ENCODE measurements at regions not wholly inside any gene's neighbourhood (a gene's known extent, or its start where the extent isn't known, plus 50 kb on each side); places are given as distances from the start of the nearest gene placed in this dataset.

DNA sequence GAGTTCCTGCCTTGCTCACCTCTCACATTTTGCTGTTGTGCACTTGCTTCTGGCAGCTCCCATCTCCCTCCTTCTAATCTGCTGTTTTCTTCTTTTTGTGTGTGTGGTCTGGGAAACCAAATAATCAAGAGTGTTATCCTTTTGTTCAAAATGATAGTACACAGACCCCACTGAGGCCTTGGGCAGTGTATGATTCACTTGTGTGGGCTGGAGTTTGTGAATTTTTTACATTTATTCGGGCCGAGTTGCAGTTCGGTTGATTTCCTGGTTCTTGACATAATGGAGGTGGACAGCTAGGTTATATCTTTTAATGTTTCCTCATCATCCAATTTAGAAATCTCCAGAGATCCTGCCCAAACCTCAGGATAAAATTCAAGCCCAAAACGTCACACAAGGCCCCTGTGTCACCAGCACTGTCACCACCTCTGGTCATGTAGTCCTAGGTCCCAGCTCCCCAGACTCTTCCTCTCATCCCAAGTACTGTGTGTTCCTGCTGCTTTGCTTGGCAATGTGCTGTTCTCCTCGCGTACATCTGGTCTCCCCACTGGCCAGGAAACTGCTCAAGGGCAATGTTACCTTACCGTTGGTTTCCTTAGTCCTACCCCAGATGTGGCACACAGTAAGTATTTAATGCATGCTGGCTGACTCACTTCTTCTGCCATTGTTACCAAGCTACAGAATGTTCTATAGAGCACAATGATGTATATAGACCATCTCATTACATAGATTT lies 55.7 kb upstream of the PHACTR2 start:
- DNase-seq (ENCODE audit: low spot score), result peak; percentile 24

DNA sequence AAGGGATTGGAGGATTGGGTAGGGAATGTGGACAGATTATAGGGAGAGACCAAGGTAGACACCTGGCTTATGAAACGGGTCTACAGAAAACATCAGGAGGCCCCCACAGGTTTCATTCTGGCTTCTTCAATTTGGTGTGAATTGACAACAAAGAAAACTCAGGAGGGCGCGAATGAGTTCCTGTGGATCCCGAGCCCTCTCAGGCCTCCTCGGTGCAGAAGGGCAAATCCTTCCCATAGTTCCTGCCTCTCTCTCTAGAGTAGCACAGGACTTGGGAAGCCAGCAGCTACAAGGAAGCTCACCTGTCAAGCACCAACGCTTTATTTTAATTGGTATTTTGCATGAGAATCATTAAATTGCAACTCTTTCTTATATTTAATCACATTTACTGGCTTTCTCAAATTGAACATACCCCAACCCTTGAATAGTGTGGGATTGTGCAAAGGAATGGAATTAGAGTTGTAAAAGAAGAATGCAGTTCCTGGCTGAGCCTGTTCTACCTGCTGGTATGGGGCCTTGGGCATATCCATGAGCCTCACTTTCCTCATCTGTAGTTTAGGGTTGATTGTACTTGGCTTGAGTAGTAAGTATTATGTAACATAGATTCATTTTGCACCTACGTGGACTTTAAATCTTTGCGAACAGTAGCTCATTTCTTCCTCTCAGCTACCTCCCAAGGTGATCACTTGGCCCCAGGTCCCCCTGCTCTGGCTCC lies 56.4 kb upstream of the PHACTR2 start:
- no peak for DNase-seq (ENCODE audit: low spot score)

DNA sequence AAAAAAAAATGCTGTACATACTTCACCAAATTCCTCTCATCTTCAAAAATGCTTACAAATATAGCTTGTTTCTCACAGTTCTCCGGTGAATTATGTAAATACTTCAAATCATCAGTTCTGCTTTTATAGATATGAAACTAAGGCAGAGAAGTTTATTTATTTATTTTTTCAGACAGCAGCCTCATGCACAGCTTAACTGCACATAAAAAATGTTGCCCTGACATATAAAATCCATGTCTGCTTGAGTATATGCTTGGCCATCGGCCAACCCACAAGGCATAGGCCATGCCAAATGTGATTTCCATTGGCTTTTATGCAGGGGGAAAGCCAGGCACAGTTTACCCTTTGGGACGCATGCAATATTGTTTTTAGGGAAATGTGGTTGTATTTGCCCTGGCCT lies 57.3 kb upstream of the PHACTR2 start:
- no peak for DNase-seq (ENCODE audit: low spot score)

DNA sequence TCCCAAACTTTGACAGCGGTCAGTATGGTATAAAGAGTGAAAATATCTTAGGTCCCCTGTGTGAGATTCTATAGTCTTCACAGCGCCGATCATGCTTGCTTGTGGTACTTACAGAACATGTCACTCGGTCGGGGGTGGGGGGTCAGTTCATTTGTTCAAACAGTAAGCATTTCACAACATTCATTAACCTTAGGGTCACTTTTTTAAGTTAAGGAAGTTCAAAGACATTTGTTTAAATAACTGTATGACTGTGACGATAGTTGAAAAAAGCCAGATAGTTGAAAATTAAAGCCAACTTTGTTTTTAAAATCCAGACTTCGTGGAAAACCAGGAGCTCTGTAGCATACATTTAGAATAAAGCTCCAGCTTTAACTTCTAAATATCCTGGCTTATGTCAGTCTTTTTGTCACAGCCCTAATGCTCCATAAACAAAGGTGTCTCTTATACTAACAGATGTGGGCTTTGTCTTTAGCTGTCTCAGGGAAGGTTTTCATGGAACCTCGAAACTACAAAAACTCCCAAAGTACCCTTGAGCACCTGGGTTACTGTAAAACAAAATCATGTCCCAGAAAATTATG lies 57.9 kb upstream of the PHACTR2 start:
- no peak for DNase-seq (ENCODE audit: low spot score)

DNA sequence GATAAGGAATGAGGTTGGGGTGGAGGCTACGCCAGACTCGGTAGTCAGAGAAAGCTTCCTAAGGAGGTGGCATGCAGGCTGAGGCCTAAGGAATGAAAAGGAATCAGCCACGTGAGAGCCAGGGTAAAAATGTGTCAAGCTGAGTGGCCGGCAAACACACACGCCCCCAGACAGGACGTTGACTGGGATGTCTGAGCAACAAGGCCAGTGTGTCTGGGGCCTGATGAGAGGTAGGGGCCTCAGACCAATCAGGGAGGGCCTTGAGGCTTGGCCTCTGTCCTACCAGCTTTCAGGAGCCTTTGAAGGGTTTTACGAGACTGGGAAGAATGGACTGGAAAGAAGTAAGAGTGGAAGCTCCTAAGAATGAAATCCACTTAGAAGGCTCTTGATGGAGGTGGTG lies 61.0 kb upstream of the PHACTR2 start:
- no peak for DNase-seq (ENCODE audit: low spot score)

DNA sequence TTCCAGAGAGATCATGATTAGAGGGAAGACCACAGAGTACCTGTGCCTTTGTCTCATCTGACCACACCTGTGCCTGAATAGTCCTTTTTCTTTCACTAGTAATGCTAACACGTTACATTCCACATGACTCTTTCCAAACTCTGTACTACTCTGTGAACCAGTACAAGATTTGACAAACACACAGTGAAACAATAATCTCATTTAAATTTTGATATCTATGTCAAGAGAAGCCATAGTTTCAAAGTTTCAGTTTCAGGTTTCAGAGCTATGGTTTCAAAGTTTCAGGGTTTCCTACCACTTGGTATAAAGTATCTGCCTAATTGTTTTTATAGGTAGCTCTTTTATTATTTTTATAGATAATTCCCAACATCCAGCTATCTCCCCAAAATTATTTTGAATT lies 62.0 kb upstream of the PHACTR2 start:
- no peak for DNase-seq (ENCODE audit: low spot score)

DNA sequence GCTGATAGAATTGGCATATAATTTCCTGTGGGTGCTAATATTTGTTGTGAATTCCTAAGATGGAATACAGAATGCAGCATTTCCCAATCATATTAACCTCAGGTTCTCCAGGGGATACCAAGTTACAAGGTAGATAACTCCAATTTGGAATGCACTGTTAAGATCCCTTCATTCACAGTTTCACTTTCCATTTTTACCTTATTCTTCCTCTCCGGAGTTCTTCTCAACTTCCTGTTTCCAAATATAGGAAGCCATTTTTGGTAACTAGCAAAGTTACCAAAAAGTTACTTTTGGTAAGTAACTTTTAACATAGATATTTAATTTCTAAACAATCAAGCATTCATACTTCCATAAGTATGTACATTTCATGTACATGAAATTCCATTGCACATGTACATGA lies 63.5 kb upstream of the PHACTR2 start:
- DNase-seq (ENCODE audit: low spot score), result no peak

DNA sequence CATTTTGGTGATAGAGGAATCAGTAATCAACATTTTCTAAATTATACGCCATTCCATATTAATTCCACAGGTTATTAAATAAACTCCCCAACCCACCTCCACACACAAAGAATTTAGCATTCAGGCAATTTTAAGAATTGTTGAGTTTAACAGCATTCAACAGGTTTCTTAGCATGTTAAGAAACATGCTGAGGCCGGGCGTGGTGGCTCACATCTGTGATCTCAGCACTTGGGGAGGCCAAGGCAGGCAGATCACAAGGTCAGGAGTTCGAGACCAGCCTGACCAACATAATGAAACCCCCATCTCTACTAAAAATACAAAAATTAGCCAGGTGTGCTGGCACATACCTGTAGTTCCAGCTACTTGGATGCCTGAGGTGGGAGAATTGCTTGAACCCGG lies 64.0 kb upstream of the PHACTR2 start:
- DNase-seq (ENCODE audit: low spot score), result no peak

DNA sequence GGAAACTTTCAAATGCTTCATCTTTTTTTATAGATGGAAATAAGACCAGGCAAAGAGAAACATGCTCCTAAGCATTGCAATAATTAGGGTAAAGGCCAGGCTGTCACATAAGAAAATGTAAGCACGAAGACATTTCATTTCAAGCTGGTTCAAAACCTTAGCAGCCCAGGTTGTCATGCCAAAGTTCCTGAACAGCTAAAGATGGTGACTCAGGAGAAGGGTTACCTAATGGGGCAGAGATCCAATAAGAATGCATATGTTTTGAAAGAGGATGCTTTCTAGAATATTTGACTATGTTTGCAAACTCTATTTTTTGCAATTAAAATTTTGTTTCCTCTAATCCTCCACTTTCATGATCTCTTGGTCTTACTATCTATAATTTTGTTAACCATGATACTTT lies 65.6 kb upstream of the PHACTR2 start:
- no peak for DNase-seq (ENCODE audit: low spot score)

DNA sequence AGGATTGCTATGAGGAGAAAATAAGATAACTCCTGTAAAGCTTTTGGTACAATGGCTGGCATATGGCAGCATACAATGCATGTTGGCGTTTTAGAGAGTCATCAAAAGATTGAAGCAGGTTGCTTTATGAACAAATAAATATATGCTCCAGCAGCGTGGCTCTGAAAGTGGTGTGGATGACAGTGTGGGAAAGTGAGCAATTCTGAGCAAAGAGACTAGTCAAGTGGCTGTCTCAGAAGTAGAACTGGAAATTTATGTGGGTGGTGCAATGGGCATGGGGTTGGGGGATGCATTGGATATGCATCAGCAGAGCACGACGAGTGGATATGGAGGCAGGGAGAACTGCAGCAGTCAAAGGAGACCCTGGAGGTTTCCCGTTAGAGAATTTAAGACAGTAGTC lies 66.2 kb upstream of the PHACTR2 start:
- DNase-seq (ENCODE audit: low spot score), result no peak

DNA sequence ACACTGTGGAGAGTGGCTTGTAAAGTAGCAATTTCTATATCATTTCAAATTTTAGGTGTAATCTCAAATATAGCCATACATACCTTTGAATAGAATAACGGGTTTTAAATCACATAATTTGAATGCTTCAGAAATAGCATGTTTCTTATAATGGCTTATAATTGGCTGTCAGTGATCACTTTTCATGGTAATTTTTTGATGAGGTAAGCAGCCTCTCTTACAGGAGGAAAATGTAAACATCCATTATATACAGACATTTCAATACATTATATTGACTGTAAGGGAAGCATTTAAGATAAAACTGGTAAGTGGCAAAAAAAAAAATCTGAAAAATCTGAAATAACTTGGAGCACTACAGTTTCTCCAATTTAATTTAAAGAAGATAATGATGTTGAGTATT lies 67.8 kb upstream of the PHACTR2 start:
- no peak for DNase-seq (ENCODE audit: low spot score)

DNA sequence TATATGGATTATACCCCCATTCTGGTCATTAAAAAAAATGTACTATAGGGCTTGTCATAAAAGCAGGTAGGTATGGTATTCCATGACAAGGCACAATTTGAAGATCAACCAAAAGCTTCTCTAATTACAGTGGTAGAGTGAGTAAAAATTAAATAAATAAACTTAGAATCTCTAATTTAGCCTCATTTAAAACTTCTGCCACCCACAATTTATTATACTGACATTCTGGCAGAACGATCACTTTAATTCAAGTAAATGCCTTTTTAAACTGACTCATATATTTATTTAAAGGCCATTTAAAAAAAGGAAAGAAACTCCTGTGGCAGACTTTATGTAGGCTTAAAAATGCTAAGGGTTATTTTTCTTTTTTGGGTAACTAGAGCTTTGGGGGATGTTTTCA lies 68.3 kb upstream of the PHACTR2 start:
- DNase-seq (ENCODE audit: low spot score), result no peak

DNA sequence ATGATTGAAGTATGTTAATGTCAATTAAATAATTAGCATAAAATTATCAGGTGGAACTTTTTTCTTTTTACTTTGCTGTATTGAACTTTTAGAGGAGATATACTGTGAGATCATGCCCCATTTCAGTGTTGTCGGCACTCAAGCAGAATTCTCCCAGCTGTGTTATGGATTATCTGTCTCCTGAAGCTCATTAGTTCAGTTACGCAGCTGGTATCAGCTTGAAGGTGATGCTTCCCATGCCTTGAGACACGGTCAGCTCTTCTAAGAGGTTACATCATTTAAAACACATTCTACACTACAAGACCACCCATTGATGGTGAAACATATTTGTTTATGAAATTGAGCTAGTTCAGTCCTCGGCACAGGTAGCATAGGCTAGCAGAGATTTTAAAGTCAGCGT lies 68.9 kb upstream of the PHACTR2 start:
- DNase-seq (ENCODE audit: low spot score), result no peak

DNA sequence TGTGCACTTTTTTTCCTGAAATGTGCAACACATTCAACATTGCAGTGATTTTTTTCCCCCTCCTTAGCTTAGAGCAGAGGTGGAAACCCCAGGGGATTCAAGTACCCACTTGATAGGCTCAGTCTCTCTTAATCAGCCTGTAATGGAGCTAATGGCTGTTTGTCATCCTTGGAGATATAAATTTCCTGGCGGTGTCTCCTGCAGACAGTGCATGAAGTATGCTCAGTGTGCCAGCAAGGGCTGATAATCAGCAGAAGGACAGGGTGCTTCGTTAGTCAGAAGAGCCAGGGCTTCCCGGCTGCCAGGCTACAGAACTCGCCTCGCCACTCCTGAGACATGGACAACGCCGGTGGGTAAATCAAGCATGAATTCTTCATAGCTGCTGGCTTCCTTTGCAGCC lies 69.8 kb upstream of the PHACTR2 start:
- no peak for DNase-seq (ENCODE audit: low spot score)

DNA sequence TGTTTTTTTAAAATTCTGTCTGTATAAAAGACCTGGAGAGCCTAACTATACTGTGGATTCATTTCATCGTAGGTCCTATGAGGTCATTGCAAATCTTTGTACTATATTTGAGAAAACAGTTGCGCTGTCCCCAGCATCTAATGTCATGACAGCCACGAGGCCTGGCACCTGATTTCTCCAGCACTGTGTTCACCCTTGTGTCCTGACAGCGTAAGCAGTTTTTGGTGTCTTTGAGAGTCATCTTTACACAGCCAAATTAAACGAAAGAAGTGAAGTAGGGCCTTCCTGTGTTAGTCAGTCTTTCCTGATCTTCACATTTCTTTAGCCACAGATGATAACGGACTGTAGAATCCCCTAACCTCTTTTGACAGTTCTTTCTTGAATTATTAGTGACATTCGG lies 70.6 kb upstream of the PHACTR2 start:
- DNase-seq (ENCODE audit: low spot score), result no peak

DNA sequence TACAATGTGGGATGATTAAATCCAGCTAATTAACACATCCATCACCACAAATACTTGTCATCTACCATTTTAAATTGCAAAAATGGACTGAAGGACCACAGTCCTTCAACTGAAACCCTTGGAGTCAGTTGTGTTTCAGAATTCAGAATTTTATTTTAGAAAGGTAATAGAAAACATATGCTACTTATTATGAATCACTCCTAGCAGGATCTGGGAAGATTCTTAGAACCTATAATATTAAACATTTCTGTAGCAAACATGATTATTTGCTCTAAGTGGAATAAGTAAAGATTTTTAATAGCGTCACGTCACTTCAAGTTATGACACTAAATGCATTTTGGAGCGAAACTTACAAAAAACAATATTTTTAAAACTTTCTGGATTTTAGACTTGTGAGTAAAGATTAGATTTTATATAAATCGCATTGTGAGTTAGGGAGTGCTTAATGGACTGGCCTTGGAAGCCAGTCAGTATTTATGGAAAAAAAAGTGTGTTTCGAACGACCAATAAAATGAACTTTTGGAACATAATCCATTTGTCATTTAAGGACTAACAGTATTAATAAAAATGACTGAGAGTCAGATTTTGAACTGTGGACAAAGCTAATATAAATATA lies 71.8 kb upstream of the PHACTR2 start:
- peak; percentile 28 for DNase-seq (ENCODE audit: low spot score)

DNA sequence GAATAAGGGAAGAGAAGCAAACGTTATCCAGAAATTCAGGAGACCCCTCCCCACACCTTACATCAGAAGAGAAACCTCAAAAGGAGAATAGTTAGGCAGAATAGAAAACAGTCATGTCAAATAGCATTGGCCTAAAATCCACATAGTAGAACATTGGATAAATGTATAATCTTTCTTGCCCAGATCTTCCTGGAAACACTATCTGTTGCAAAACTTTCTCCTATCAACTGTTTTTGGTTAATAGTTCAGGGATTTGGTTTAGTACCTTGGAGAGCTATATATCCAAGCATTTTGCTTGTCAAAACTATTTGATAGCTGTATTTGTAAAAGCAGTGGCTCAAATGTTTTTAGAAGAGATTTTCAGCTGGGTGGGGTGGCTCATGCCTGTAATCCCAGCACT lies 74.3 kb upstream of the PHACTR2 start:
- no peak for DNase-seq (ENCODE audit: low spot score)

DNA sequence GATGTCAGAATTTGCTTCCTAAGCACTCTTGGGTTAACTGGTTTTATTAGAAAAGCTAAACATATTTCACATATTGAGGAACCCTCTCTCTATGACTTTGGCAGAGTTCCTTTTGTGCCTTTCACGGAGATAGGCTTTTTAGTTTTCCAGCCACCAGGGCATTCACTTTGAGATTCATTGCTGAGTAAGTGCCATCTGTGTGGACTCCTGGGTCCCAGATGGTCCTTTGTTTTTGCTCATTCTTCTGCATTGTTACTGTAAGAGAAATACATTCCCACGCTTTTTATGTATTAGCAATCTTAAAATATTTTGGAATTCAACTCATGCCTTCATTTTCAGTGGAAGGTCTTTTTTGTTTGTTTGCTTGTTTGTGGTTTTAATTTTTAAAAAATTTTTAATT lies 76.3 kb upstream of the PHACTR2 start:
- no peak for DNase-seq (ENCODE audit: low spot score)

DNA sequence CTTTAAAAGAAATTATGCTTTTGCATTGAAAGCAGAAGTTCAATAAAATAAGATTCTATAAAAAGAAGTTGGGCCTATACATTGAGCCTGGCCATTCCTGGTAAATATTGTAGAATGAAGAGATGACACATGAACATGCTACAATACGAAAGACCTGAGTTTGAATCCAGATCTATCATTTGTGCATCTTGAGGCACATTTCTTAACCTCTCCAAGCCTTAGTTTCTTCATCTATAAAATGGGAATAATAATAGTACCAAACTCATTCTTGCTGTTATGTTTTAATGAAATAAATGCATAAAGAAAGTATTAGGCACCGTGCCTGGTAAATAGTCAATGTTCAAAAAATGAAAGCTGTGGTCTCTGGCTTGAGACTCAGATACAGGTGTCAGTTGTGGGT lies 76.9 kb upstream of the PHACTR2 start:
- no peak for DNase-seq (ENCODE audit: low spot score)

DNA sequence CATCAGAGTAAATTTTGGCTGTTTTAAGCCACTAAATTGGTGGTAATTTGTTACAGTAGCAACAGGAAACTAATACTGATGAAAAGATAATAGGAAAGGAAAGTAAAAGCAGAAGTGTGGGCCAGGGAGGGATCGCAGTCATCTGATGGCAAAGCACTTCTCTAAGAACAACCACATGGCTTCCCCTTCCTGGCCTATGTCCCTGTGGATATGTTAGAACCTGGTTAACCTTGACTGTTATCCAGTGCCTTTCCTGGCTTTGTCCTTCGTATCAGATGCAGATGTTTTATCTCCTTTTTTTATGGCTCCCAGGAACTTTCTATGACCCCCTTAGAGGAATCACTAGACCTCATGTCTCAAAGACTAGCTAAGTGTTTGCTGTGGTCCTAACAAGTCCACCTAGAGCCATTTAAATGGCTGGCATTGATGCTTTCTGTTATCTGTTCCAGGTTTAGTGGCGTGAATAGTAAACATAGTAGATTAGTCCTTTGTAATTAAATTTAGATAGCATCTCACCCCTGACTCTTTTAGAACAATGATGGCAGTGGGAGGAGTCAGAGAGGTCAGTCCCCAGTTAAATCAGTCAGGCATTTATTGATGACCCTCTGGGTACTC lies 79.2 kb upstream of the PHACTR2 start:
- no peak for DNase-seq (ENCODE audit: low spot score)

DNA sequence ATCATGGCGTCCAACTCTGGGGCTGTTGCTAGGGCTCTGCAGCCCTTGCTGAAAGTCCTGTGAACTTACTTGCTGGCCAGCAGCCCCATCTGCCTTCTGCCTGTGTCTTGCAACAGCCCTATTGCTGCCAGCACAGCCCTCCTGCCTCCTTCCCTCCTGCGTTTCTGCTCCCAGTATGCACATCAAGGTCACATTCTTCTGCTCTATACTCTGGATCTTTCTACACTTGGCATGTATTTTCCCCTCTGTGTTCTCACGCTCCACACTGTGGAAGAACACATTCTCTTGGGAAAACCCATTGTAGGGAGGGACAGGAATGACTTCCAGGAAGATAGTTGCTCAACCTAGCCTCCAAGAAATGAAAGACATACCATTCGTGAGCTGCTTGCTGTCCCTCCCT lies 80.9 kb upstream of the PHACTR2 start:
- peak; percentile 75 for DNase-seq (ENCODE audit: low spot score)

DNA sequence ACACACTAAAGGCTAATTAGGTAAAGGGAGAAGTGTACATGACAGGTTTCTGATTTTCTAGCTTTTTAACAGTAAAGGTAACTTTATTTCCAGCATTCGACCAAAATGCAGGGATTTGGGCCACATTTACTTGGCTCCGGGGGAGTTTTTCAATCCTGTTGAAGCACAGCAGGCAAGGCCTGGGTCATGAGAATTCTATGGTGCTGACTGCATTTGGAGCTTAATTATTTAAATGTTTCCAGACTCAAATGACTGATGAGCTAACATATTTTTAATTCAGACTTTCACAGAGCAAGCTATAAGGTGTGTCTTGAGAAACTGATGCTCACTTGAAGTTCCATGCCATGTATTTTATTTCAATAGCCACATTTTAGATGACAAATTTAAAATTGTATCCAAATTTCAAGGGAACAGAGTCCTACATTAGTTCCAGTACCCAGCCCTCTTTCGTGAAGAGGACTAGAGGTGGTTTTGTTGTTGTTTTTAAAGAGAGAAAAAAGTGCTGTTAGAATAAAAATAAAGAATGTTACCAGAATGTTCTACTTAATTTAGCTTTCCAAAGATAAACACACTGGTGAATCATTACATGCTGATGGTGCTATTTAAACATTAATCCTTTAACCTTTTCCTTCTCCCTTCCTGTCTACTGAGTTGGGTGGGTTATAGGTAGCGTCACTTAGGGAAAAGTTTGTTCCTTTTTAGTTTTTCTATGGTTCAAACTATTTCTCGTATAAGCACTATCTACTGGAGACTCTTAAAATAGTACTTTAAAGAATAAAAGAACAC lies 82.3 kb upstream of the PHACTR2 start:
- no peak for DNase-seq (ENCODE audit: low spot score)
